ENCODE measurements at regions not wholly inside any gene's neighbourhood (a gene's known extent, or its start where the extent isn't known, plus 50 kb on each side); places are given as distances from the start of the nearest gene placed in this dataset.

- TF ChIP-seq, protein P1, sequence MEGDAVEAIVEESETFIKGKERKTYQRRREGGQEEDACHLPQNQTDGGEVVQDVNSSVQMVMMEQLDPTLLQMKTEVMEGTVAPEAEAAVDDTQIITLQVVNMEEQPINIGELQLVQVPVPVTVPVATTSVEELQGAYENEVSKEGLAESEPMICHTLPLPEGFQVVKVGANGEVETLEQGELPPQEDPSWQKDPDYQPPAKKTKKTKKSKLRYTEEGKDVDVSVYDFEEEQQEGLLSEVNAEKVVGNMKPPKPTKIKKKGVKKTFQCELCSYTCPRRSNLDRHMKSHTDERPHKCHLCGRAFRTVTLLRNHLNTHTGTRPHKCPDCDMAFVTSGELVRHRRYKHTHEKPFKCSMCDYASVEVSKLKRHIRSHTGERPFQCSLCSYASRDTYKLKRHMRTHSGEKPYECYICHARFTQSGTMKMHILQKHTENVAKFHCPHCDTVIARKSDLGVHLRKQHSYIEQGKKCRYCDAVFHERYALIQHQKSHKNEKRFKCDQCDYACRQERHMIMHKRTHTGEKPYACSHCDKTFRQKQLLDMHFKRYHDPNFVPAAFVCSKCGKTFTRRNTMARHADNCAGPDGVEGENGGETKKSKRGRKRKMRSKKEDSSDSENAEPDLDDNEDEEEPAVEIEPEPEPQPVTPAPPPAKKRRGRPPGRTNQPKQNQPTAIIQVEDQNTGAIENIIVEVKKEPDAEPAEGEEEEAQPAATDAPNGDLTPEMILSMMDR (IDR thresholded peaks at IDR 0.05; ENCODE audit: low read depth, low read length): no peak
- no peak for DNase-seq (ENCODE audit: extremely low read depth, low read depth)
These were observed 75.4 kb downstream of the VCPKMT start for GRCh38 chr14:50040895-50041465.

- DNase-seq (ENCODE audit: extremely low read depth, low read depth): no peak
- TF ChIP-seq, protein P1 (IDR thresholded peaks at IDR 0.05; ENCODE audit: low read depth, low read length): no peak
These were observed 74.4 kb downstream of the VCPKMT start for GRCh38 chr14:50041980-50042379.

DNA sequence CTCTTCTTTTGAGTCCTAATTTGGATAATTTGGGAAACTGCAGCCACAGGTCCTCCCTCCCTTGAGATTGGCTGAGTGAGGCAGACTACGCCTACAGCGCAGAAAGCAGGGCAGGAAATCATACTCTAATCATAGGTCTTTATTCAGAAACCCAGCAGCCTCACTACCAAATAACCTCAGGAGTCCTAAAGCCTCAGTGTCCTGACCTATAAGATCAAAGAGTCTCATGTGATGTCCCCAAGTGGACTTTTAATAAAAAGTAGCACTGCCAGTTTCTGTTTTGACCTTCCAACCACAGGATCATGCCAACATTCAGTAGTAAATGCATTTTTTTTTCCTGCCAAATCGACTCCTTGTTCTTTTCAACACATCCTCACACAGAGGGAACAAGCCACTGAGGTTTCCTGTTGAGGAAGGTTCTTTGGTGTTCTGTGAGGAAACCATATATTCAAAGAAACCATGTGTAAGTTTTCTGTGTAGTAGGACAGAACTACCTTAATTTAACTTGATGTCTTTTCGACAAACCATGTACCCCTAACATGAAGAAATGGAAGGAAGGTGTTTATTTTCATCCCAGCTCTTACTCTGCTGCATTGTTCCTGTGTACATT is 72.2 kb downstream of the VCPKMT start:
- TF ChIP-seq, protein P1 (IDR thresholded peaks at IDR 0.05; ENCODE audit: low read depth, low read length): no peak
- no peak for DNase-seq (ENCODE audit: extremely low read depth, low read depth)

DNA sequence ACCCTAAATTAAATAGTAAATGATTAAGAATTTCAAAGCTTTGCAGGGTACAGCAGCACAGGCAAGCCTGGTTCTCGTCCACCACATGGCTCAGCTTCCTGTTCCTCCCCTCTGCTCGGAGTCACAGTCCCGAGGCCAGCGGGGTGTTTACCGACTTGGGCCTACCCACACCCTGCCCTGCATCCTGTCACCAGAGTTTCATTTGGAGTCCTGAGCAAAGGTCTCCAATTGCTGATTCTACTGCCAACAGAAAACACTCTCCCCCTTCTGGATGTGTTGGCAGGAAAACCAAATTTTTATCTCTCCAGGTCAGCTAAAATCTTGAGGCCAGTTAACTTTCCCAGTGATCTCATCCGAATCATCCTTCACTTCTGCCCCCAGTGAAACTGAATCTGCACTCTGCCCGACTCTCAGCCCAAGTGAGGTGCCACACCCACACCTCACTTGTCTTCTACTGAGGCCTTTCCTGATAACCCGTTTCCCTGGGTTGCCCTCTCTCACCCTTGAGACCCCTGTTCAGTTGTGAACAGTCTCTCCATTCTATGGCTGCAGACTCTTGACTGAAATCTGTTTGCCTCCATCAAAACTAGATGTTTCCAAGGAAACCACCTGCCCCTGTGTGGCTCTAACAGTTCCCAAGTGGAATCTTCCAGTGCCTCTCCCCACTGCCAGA is 71.2 kb downstream of the VCPKMT start:
- TF ChIP-seq, protein P1 (IDR thresholded peaks at IDR 0.05; ENCODE audit: low read depth, low read length): no peak; the same call in none of the 2 replicates
- peak; percentile 75 for DNase-seq (ENCODE audit: extremely low read depth, low read depth)

- TF ChIP-seq, protein P1 (IDR thresholded peaks at IDR 0.05; ENCODE audit: low read depth, low read length): no peak
- DNase-seq (ENCODE audit: extremely low read depth, low read depth): no peak
These were observed 70.5 kb downstream of the VCPKMT start for GRCh38 chr14:50045837-50046236.

GRCh38 chr14:50047274-50047676 is 69.1 kb downstream of the VCPKMT start:
- TF ChIP-seq, protein P1 (IDR thresholded peaks at IDR 0.05; ENCODE audit: low read depth, low read length): no peak
- no peak for DNase-seq (ENCODE audit: extremely low read depth, low read depth)

GRCh38 chr14:50049093-50049492 is 67.3 kb downstream of the VCPKMT start:
- TF ChIP-seq, protein P1 (IDR thresholded peaks at IDR 0.05; ENCODE audit: low read depth, low read length): no peak
- DNase-seq (ENCODE audit: extremely low read depth, low read depth): no peak
